K562 (cell line): ENCODE measurements at regions not wholly inside any gene's neighbourhood (a gene's known extent, or its start where the extent isn't known, plus 50 kb on each side); places are given as distances from the start of the nearest gene placed in this dataset.

Experiments used
- CHD4 ChIP-seq: fragments of 200-600 bp; sonication (generic); IDR thresholded peaks from 3 replicates; pipeline ENCODE4 v1.6.1; 2012; ENCODE audit warnings: low read depth, mild to moderate bottlenecking, mixed read lengths, low read length, inconsistent platforms; ENCODE audit not compliant: insufficient read depth, insufficient replicate concordance, poor library complexity, severe bottlenecking
- SIN3B ChIP-seq: fragments of 450-650 bp; IDR thresholded peaks from 2 replicates; pipeline ENCODE4 v1.6.1; 2017; ENCODE audit warnings: low read depth, mild to moderate bottlenecking, moderate library complexity

DNA sequence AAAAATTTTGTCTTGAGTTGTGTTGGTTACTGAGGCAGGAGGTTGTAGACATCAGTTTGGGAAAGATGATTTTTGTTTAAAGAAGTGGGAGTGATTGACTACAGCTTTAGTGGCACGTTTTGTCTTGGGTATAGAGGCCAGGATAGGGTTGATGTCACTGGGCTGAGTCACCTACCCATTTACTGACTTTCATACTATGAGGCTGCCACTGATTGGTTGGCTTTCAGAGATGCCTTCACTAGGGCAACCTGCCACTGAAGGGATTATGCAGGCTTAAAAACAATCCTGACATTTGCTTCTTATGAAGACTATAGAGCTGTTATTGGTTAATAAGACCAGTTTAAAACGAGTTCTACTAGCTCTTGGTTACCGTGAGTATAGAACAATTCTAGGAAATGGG lies 479.1 kb downstream of the SOX11 start:
- TF ChIP-seq CHD4 (no peak), SIN3B (no peak)
